Tibial artery (tissue), 4 donors: ENCODE measurements at regions not wholly inside any gene's neighbourhood (a gene's known extent, or its start where the extent isn't known, plus 50 kb on each side); places are given as distances from the start of the nearest gene placed in this dataset.

Source experiments
- DNase-seq, 2 donors: peaks; one replicate each; pipeline ENCODE4 v3.0.0-alpha.2; 2019
- H3K27ac ChIP-seq, 2 donors: fragments of 200-600 bp; sonication (generic) in 1 of 2; 1 replicate in 1 of 2; 2 replicates in 1 of 2; pipeline ENCODE4 v1.5.1; 2018 to 2019; ENCODE audit warnings: mild to moderate bottlenecking in 1 of 2
- H3K27me3 ChIP-seq, 2 donors: fragments of 200-600 bp; sonication (generic) in 1 of 2; one replicate each; pipeline versions ENCODE4 v1.5.1 to v1.6.0; 2016 to 2019
- H3K36me3 ChIP-seq, 3 donors: fragments of 200-600 bp; sonication (generic) in 2 of 3; one replicate each; pipeline ENCODE4 v1.5.1; 2016 to 2019; ENCODE audit warnings: mild to moderate bottlenecking in 2 of 3
- H3K4me1 ChIP-seq, 4 donors: fragments of 200-600 bp; sonication (generic) in 2 of 4; 1 replicate in 3 of 4; 2 replicates in 1 of 4; pipeline ENCODE4 v1.5.1; 2016 to 2019
- H3K4me3 ChIP-seq, 2 donors: fragments of 200-600 bp; sonication (generic) in 1 of 2; 1 replicate in 1 of 2; 2 replicates in 1 of 2; pipeline ENCODE4 v1.5.1; 2018 to 2019; ENCODE audit warnings: mild to moderate bottlenecking in 2 of 2
- H3K9me3 ChIP-seq, 3 donors: fragments of 200-600 bp; sonication (generic) in 1 of 3; one replicate each; pipeline ENCODE4 v1.5.1; 2016 to 2019
- CTCF ChIP-seq, 2 experiments: fragments of 200-600 bp in 1 of 2; fragments of 450-650 bp in 1 of 2; IDR thresholded peaks; one replicate each; pipeline ENCODE4 v1.5.1; 2017 to 2019; ENCODE audit warnings: antibody characterized with exemption in 2 of 2, mild to moderate bottlenecking in 1 of 2, moderate library complexity in 1 of 2
- intact Hi-C: fragments of 100-400 bp; cut with DNase I; formaldehyde crosslinking; loops from one replicate; pipeline ENCODE4 v1.15.0; 2023; ENCODE audit warnings: low total_unique reads

GRCh38 chr6:9593554-9593953 lies 821.3 kb downstream of the TFAP2A start:
- DNase-seq, result no peak
- intact Hi-C loops, result no loop called here
- Histone ChIP-seq H3K4me3 (no peak overlapping the region), H3K27ac (no peak overlapping the region), H3K36me3 (no peaks in the 10 kb centered on the region), H3K9me3 (no peaks in the 10 kb centered on the region), H3K4me1 (no peaks in the 10 kb centered on the region), H3K27me3 (no peaks in the 10 kb centered on the region)
- no peak for TF ChIP-seq CTCF (IDR thresholded peaks at IDR 0.05)

GRCh38 chr6:9583753-9584352 lies 831.0 kb downstream of the TFAP2A start:
- Histone ChIP-seq H3K27me3 (no peaks in the 10 kb centered on the region), H3K27ac (no peak overlapping the region), H3K4me3 (no peak overlapping the region), H3K36me3 (no peaks in the 10 kb centered on the region), H3K4me1 (no peaks in the 10 kb centered on the region), H3K9me3 (no peaks in the 10 kb centered on the region)
- DNase-seq, result no peak
- intact Hi-C loops, result no loop called here
- no peak for TF ChIP-seq CTCF (IDR thresholded peaks at IDR 0.05)

GRCh38 chr6:9581155-9581554 lies 833.7 kb downstream of the TFAP2A start:
- DNase-seq, result no peak
- Histone ChIP-seq H3K27ac (no peak overlapping the region), H3K9me3 (no peaks in the 10 kb centered on the region), H3K4me1 (no peaks in the 10 kb centered on the region), H3K27me3 (no peaks in the 10 kb centered on the region), H3K36me3 (no peaks in the 10 kb centered on the region), H3K4me3 (no peak overlapping the region)
- intact Hi-C loops, result no loop called here
- no peak for TF ChIP-seq CTCF (IDR thresholded peaks at IDR 0.05)

- no peak overlapping the region for H3K4me3 ChIP-seq
- H3K36me3 ChIP-seq, result no peaks in the 10 kb centered on the region
- no peak for DNase-seq
- no peaks in the 10 kb centered on the region for H3K27me3 ChIP-seq
- H3K4me1 ChIP-seq, result no peaks in the 10 kb centered on the region
- no peak for TF ChIP-seq CTCF (IDR thresholded peaks at IDR 0.05)
- intact Hi-C loops, result no loop called here
- no peaks in the 10 kb centered on the region for H3K9me3 ChIP-seq
- no peak overlapping the region for H3K27ac ChIP-seq
Measured at GRCh38 chr6:9576521-9576920, 838.4 kb downstream of the TFAP2A start.

- TF ChIP-seq CTCF (IDR thresholded peaks at IDR 0.05), result no peak
- DNase-seq, result no peak
- intact Hi-C loops, result no loop called here
Measured at GRCh38 chr6:9566096-9566495, 848.8 kb downstream of the TFAP2A start.

GRCh38 chr6:9564021-9564420 lies 850.9 kb downstream of the TFAP2A start:
- no peak for TF ChIP-seq CTCF (IDR thresholded peaks at IDR 0.05)
- intact Hi-C loops, result no loop called here
- no peak overlapping the region for H3K4me3 ChIP-seq
- no peaks in the 10 kb centered on the region for H3K4me1 ChIP-seq
- no peaks in the 10 kb centered on the region for H3K36me3 ChIP-seq
- H3K27ac ChIP-seq, result no peak overlapping the region
- no peak for DNase-seq
- H3K9me3 ChIP-seq, result no peaks in the 10 kb centered on the region
- H3K27me3 ChIP-seq, result no peaks in the 10 kb centered on the region

More at GRCh38 chr6:9566096-9566495, 848.8 kb downstream of the TFAP2A start:
- H3K36me3 ChIP-seq, result no peaks in the 10 kb centered on the region
- H3K9me3 ChIP-seq, result no peaks in the 10 kb centered on the region
- no peaks in the 10 kb centered on the region for H3K27me3 ChIP-seq
- no peak overlapping the region for H3K27ac ChIP-seq
- H3K4me3 ChIP-seq, result no peak overlapping the region
- H3K4me1 ChIP-seq, result no peaks in the 10 kb centered on the region
